SK-N-SH treated with all-trans-retinoic acid at 6 μM for 48 hours (cell line): ENCODE measurements at regions not wholly inside any gene's neighbourhood (a gene's known extent, or its start where the extent isn't known, plus 50 kb on each side); places are given as distances from the start of the nearest gene placed in this dataset.

ENCODE experiments used
- GLIS3 ChIP-seq: fragments of 250-450 bp; sonication (Bioruptor Pico); IDR thresholded peaks from 2 replicates; pipeline ENCODE4 v1.5.0; 2020; ENCODE audit warnings: mild to moderate bottlenecking, moderate library complexity
- RARB ChIP-seq: fragments of 250-450 bp; sonication (Bioruptor Pico); IDR thresholded peaks from 2 replicates; pipeline ENCODE4 v1.8.0; 2021; ENCODE audit warnings: mild to moderate bottlenecking, moderate library complexity
- ZNF565 ChIP-seq: fragments of 450-650 bp; formaldehyde crosslinking; conservative IDR thresholded peaks from 2 replicates; pipeline ENCODE4 v1.5.0; 2020; ENCODE audit warnings: low read depth, mild to moderate bottlenecking, moderate library complexity
- TF ChIP-seq, protein P1 (sequence below): fragments of 250-450 bp; sonication (Bioruptor Pico); IDR thresholded peaks from 2 replicates; pipeline ENCODE4 v1.8.0; 2020; ENCODE audit warnings: mild to moderate bottlenecking, moderate library complexity, borderline replicate concordance

DNA sequence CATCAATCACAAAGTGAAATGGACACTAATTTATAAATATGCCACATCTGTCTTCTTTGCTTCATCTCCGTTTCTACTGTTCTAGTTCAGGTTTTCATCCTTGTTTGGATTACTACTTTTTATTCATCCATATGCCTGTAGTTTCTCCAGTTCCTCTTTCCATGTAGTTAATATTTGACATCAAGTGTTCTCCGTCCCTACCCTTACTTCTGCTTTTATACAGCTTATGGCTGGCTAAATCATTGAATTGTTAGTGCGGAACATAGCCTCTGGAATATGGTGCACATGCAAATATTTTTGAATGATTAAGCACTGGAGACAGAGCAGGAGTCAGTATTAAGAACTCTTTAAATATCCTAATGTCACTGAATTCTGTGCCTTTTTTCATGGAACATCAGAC is 230.0 kb upstream of the PPP1R3A start:
- TF ChIP-seq RARB (CRISPR knock-in tag) (no peak), ZNF565 (CRISPR knock-in tag) (no peak), GLIS3 (CRISPR knock-in tag) (no peak)
- TF ChIP-seq, protein P1, sequence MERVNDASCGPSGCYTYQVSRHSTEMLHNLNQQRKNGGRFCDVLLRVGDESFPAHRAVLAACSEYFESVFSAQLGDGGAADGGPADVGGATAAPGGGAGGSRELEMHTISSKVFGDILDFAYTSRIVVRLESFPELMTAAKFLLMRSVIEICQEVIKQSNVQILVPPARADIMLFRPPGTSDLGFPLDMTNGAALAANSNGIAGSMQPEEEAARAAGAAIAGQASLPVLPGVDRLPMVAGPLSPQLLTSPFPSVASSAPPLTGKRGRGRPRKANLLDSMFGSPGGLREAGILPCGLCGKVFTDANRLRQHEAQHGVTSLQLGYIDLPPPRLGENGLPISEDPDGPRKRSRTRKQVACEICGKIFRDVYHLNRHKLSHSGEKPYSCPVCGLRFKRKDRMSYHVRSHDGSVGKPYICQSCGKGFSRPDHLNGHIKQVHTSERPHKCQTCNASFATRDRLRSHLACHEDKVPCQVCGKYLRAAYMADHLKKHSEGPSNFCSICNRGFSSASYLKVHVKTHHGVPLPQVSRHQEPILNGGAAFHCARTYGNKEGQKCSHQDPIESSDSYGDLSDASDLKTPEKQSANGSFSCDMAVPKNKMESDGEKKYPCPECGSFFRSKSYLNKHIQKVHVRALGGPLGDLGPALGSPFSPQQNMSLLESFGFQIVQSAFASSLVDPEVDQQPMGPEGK = no peak
